MM.1S (cell line): ENCODE measurements at regions not wholly inside any gene's neighbourhood (a gene's known extent, or its start where the extent isn't known, plus 50 kb on each side); places are given as distances from the start of the nearest gene placed in this dataset.

Experiments
- DNase-seq: peaks from one replicate; pipeline ENCODE4 v3.0.0-alpha.2; 2015
- H2AFZ ChIP-seq: fragments of 300-600 bp; sonication (generic); 2 replicates; pipeline ENCODE4 v1.6.0; 2016; ENCODE audit warnings: antibody characterized with exemption, low read length
- H3F3A ChIP-seq: fragments of 300-600 bp; sonication (generic); 2 replicates; pipeline ENCODE4 v1.6.1; 2016; ENCODE audit warnings: mild to moderate bottlenecking, antibody characterized with exemption, low read length, moderate library complexity, mixed read lengths; ENCODE audit not compliant: insufficient read depth
- H3K27ac ChIP-seq: fragments of 300-600 bp; sonication (generic); 2 replicates; pipeline ENCODE4 v1.5.1; 2016; ENCODE audit warnings: mild to moderate bottlenecking, low read length
- H3K27me3 ChIP-seq: fragments of 300-600 bp; sonication (generic); replicated peaks from 2 replicates; pipeline ENCODE4 v1.6.0; 2016; ENCODE audit warnings: low read length; ENCODE audit not compliant: insufficient read depth
- H3K36me3 ChIP-seq: fragments of 300-600 bp; sonication (generic); replicated peaks from 2 replicates; pipeline ENCODE4 v1.6.1; 2016; ENCODE audit warnings: mild to moderate bottlenecking, low read length, mixed read lengths; ENCODE audit not compliant: insufficient read depth
- H3K4me1 ChIP-seq: fragments of 300-600 bp; sonication (generic); 2 replicates; pipeline ENCODE4 v1.6.1; 2016; ENCODE audit warnings: low read length, mixed read lengths
- H3K4me2 ChIP-seq: fragments of 300-600 bp; sonication (generic); 2 replicates; pipeline ENCODE4 v1.6.0; 2016; ENCODE audit warnings: low read depth, low read length
- H3K4me3 ChIP-seq: fragments of 300-600 bp; sonication (generic); 2 replicates; pipeline ENCODE4 v1.5.1; 2016; ENCODE audit warnings: low read length, mixed read lengths
- H3K79me2 ChIP-seq: fragments of 300-600 bp; sonication (generic); 2 replicates; pipeline ENCODE4 v1.6.1; 2016; ENCODE audit warnings: mixed run types, low read length, mixed read lengths
- H3K9ac ChIP-seq: fragments of 300-600 bp; sonication (generic); 2 replicates; pipeline ENCODE4 v1.6.1; 2016; ENCODE audit warnings: low read length, mixed read lengths
- H3K9me2 ChIP-seq: fragments of 300-600 bp; sonication (generic); replicated peaks from 2 replicates; pipeline ENCODE4 v1.6.1; 2016; ENCODE audit warnings: mild to moderate bottlenecking, low read length, mixed read lengths; ENCODE audit not compliant: insufficient read depth
- H3K9me3 ChIP-seq: fragments of 300-600 bp; sonication (generic); replicated peaks from 2 replicates; pipeline ENCODE4 v1.6.1; 2016; ENCODE audit warnings: mild to moderate bottlenecking, low read length, mixed read lengths; ENCODE audit not compliant: insufficient read depth
- H4K20me1 ChIP-seq: fragments of 300-600 bp; sonication (generic); 2 replicates; pipeline ENCODE4 v1.6.1; 2016; ENCODE audit warnings: mild to moderate bottlenecking, low read length, moderate library complexity, mixed read lengths; ENCODE audit not compliant: insufficient read depth
- EZH2 ChIP-seq: fragments of 300-600 bp; sonication (generic); optimal IDR thresholded peaks from 2 replicates; pipeline ENCODE3; 2017; ENCODE audit warnings: low read depth, mild to moderate bottlenecking, antibody characterized with exemption, low read length, mixed read lengths
- EZH2phosphoT487 ChIP-seq: fragments of 300-600 bp; sonication (generic); IDR thresholded peaks from 2 replicates; pipeline ENCODE4 v1.6.1; 2018; ENCODE audit warnings: antibody characterized with exemption, low read length
- TF ChIP-seq, protein P1 (sequence below): fragments of 300-600 bp; sonication (generic); IDR thresholded peaks from 2 replicates; pipeline ENCODE4 v1.5.1; 2016; ENCODE audit warnings: antibody characterized with exemption, low read length, mixed read lengths

DNA sequence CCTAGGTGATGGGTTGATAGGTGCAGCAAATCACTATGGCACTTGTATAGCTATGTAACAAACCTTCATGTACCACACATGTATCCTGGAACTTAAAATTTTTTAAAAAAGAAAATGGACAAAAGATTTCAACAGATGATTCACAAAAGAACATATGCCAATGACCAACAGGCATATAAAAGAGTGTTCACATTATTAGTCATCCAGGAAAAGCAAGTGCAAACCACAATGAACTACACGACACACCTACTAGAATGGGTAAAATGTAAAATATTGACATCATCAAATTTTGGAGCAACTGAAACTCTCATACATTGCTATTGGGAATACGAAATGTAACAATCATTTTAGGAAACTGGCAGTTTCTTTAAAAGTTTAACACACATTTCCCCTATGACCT lies 109.9 kb downstream of the YIPF5 start:
- TF ChIP-seq, protein P1, sequence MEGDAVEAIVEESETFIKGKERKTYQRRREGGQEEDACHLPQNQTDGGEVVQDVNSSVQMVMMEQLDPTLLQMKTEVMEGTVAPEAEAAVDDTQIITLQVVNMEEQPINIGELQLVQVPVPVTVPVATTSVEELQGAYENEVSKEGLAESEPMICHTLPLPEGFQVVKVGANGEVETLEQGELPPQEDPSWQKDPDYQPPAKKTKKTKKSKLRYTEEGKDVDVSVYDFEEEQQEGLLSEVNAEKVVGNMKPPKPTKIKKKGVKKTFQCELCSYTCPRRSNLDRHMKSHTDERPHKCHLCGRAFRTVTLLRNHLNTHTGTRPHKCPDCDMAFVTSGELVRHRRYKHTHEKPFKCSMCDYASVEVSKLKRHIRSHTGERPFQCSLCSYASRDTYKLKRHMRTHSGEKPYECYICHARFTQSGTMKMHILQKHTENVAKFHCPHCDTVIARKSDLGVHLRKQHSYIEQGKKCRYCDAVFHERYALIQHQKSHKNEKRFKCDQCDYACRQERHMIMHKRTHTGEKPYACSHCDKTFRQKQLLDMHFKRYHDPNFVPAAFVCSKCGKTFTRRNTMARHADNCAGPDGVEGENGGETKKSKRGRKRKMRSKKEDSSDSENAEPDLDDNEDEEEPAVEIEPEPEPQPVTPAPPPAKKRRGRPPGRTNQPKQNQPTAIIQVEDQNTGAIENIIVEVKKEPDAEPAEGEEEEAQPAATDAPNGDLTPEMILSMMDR = no peak
- TF ChIP-seq EZH2phosphoT487 (no peak), EZH2 (no peak)
- H3K79me2 ChIP-seq = no peaks in the 10 kb centered on the region
- DNase-seq = no peak
- no peaks in the 10 kb centered on the region for H3F3A ChIP-seq
- no peaks in the 10 kb centered on the region for H3K36me3 ChIP-seq
- H3K4me1 ChIP-seq = no peaks in the 10 kb centered on the region
- H3K9me3 ChIP-seq = no peaks in the 10 kb centered on the region
- H3K27me3 ChIP-seq = no peaks in the 10 kb centered on the region
- H3K4me2 ChIP-seq = no peak overlapping the region
- H3K9ac ChIP-seq = no peak overlapping the region
- H4K20me1 ChIP-seq = no peaks in the 10 kb centered on the region
- H3K9me2 ChIP-seq = no peaks in the 10 kb centered on the region
- no peak overlapping the region for H2AFZ ChIP-seq
- no peak overlapping the region for H3K27ac ChIP-seq
- H3K4me3 ChIP-seq = no peak overlapping the region

DNA sequence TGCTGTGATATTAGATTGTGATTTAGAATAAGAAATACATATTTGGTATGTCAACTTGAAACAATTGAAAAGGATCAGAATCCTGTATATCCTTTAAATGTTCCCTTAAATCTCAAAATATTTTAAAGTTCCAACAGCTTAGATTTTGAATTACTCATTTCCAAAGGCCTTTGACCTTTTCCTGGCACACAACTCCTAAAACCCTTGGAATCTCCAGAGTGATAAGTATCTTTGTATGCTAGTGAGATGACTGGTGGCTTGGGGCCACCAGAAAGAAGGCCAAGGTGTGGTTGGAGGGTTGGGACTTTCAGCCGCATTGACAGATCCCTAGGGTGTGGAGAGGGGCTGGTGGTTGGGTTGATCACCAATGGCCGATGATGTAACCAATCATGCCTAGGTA lies 104.7 kb downstream of the YIPF5 start:
- TF ChIP-seq, protein P1 = no peak
- TF ChIP-seq EZH2phosphoT487 (no peak), EZH2 (no peak)

DNA sequence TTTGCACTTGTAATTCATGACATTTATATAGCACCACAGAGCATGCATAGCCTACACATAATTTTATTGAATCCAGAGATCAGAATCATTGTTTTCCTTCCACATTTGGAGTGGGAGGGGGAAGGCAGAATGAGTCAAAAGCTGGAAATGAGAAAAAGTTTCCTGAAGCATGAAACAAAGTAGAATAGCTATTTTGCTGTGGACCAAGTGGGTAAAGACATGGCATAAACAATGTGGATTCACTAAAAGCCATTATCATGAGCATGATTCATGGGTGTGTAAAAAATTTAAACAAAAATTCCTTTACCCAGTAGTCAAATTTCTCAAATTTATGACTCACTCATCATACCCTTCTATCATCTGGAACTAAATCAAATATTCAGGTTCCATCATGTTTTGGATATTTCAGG lies 97.9 kb downstream of the YIPF5 start:
- Histone ChIP-seq H3K9me3 (no peaks in the 10 kb centered on the region), H3K4me1 (no peaks in the 10 kb centered on the region), H3K27ac (no peak overlapping the region), H3K4me2 (no peak overlapping the region), H2AFZ (no peak overlapping the region), H4K20me1 (no peaks in the 10 kb centered on the region), H3K36me3 (no peaks in the 10 kb centered on the region), H3F3A (no peaks in the 10 kb centered on the region), H3K9ac (no peak overlapping the region), H3K79me2 (no peaks in the 10 kb centered on the region), H3K4me3 (no peak overlapping the region), H3K27me3 (no peaks in the 10 kb centered on the region), H3K9me2 (no peaks in the 10 kb centered on the region)
- no peak for DNase-seq
- TF ChIP-seq EZH2phosphoT487 = no peak
- TF ChIP-seq, protein P1 = no peak
- no peak for TF ChIP-seq EZH2

More for the DNA sequence above, 104.7 kb downstream of the YIPF5 start:
- Histone ChIP-seq H3K36me3 (no peaks in the 10 kb centered on the region), H3K27me3 (no peaks in the 10 kb centered on the region), H3K4me1 (no peaks in the 10 kb centered on the region), H3K4me2 (no peak overlapping the region), H2AFZ (no peak overlapping the region), H4K20me1 (no peaks in the 10 kb centered on the region), H3K27ac (no peak overlapping the region), H3K79me2 (no peaks in the 10 kb centered on the region), H3K9me3 (no peaks in the 10 kb centered on the region), H3F3A (no peaks in the 10 kb centered on the region), H3K4me3 (no peak overlapping the region), H3K9me2 (no peaks in the 10 kb centered on the region), H3K9ac (no peak overlapping the region)
- no peak for DNase-seq
